GM19025 (cell line): ENCODE measurements at regions not wholly inside any gene's neighbourhood (a gene's known extent, or its start where the extent isn't known, plus 50 kb on each side); places are given as distances from the start of the nearest gene placed in this dataset.
"Not testable (repeated sequence)": the region's sequence is repeated elsewhere in the genome, so short reads cannot be mapped to it uniquely, and the experiment has no call there.

ENCODE experiments used
- ATAC-seq: cut with Tn5 transposase; IDR thresholded peaks from one replicate; pipeline ENCODE4 v1.9.1; 2021; ENCODE audit warnings: mild to moderate bottlenecking, low read depth, moderate library complexity; ENCODE audit not compliant: unreplicated experiment

DNA sequence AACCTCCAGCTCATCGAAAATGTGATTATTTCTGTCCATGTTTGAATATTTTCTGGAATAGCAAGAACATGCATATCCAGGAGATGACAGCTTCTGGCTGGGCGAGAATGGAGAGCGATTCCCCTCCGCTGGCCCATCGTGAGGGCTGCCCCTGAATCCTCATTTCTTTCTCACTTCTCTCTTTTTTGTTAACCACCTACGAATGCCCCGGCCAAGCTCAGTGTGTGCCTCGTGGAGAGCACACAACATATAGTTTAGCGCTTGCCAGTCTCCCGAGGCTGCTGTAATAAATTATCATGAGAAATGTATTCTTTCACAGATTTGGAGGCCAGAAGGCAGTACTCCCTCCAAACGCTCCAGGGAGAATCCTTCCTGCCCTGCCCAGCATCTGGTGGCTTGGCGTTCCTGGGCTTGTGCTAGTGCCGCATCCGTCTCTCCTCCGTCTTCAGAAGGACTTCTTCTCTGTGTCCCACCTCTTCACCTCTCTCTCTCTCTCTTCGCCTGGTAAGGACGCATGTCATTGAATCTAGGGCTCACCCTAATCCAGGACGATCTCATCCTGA is 1306.0 kb downstream of the TBC1D22A start:
- ATAC-seq, result no peak

DNA sequence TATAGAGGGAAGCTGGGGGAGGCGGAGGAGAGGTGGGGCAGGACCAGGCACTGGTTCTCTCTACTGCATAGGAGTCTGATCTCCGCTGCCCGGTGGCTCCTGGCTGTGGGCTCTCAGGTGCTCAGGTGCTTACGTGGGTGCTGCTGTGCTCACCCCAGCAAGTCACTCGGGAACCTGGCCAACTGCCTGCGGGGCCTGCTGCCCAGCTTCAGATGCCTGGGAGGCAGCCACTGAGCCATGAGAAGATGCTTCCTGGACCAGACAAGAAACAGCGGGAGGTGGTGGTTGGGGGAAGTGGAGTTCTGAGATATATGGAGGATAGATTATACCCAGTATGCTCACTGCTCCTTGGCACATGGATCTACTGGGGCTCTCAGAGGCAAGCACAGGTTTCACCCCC is 1303.4 kb downstream of the TBC1D22A start:
- ATAC-seq, result no peak

DNA sequence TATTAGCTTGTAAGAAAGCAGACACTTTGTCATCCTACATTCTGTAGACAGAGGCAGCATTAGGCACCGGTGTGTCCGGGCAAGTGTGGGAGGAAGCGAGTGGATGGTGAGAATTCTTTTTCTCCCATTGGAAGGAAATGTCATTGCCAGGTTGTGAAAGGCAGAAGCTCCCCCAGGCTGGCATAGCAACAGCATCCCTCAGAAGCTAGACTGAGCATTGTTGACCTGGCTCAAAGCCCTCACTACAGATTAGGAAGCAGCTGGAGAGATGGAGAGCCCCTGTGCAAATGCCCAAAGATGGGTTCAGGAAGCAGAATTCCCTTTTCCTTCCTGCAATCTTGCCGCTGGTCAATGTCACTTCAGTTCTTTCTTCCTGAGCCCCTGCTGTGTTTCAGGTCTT is 1299.3 kb downstream of the TBC1D22A start:
- ATAC-seq, result no peak

DNA sequence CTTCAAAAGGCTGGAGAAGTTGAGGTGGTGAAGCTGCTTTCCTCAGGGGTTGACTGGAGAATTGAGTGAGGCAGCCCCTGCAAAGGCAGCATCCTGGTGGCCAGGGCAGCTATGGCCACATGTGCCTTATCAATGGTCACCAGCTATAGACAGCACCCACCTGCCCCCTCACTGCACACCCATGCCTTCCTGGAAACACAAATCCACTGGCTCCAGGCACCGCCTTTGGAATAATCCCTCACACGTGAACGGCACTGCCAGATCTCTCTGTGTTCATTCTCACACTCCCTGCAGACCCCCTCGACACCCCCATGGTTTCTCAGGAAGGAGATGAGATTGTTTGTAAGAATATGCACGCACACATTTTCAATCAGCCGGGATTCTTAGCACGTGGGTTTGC is 1297.8 kb downstream of the TBC1D22A start:
- ATAC-seq, result no peak

DNA sequence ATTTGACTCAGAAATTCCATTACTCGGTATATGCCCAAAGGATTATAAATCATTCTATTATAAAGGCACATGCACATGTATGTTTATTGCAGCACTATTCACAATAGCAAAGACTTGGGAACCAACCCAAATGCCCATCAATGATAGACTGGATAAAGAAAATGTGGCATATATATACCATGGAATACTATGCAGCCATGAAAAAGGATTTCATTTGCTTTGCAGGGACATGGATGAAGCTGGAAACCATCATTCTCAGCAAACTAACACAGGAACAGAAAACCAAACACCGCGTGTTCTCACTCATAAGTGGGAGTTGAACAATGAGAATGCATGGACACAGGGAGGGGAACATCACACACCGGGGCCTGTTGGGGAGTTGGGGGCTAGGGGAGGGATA is 1297.1 kb downstream of the TBC1D22A start:
- ATAC-seq, result not testable (repeated sequence)

DNA sequence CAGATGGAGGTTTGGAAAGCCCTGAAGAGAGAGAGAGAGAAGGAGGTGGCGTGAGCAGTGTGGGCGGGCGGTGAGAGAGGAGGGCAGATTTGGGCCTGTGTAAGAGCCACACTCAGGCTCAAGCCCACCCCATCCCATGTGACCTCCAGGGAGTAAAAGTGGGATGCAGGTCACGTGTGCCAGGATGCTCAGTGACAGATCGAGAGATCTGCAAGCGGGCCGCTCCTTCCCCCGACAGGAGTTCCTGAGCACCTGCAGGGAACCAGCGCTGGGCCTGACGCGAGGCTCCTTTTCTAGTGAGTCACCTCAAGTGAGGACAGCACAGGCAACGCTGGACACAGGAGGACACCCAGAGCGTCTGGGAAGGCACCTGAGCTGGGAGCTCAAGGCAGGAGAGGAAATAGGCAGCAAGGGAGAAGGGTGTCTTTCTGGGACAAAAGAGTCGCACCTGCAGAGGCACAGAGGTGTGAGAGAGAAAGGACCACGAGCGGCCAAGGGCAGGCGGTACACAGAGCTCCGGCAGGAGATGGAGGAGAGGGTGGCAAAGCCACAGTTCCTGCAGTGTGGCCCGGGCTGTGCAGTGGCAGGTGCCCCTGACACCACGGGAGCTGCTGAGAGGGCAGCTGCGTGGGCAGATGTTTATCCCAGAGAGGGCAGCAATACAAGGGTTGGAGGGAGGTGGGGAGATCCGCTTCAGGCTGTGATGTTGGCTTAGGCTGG is 1294.8 kb downstream of the TBC1D22A start:
- no peak for ATAC-seq

DNA sequence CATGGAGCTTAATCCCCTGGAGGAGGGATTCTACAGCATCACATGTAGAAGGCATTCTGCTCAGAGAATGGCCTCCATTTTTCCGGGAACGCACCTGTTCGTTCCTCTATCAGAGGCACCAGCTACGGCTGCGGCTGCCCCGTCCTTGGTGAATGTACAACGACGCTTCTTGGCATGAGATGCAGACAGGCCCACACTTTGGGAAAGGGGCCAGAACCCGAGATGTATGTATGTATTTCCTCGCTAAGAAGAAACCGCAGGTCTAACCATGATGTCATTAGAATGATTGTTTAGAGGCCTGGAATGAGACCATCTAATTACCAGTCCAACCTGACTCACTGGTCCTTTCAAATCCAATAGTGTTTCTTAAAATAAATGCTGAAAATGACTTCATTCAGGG is 1293.4 kb downstream of the TBC1D22A start:
- ATAC-seq, result no peak

DNA sequence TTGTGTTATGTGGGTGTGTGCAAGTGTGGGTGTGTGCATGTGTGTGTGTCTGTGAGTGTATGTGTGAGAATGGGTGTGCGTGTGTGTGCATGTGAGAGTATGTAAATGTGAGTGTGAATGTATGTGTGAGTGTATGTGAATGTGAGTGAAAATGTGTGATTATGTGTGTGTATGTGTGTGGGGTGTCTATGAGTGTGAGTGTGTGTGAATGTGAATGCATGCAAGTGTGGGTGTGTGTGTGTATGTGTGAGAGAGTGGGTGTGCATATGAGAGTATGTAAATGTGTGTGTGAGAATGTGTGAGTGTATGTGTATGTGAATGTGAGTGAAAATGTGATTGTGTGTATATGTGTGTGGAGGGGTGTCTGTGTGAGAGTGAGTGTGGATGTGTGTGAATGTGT is 1292.7 kb downstream of the TBC1D22A start:
- ATAC-seq, result no peak

DNA sequence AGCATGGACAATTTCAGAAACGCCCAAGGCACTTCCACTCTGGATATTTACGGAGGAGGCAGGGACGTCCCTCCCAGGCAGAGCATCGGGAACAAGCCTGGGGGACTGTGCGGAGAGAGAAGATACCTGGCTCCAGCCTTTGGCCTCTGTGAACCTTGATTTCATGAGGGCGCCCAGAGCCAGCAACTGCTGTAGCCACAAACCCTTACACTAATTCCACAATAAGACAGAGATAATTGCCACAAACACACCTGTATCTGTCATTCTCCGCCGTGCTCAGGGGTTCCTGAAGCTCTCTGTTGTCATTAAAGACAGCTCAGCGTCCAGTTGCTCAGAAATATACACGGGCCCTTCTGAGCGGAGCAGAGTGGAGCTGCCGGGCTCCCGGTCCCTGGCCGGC is 1292.1 kb downstream of the TBC1D22A start:
- ATAC-seq, result no peak

DNA sequence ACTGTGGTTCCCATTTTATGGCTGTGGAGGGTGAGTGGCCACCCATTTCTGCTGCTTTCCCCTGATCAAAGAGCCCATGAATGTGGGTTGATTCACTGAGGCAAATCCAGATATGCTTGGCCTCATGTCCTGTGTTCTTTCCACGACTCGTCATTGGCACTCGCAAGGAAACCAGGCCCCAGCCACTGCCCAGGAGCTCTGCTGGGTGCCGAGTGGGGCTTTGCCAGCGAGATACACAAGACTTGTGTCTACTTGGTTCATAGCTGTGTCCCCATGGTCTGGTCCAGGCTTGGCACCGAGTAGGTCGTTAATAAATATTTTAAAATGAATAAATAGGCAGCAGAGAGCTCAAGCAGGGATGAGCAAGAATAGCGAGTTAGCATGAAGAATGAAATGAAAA is 1291.5 kb downstream of the TBC1D22A start:
- ATAC-seq, result no peak

DNA sequence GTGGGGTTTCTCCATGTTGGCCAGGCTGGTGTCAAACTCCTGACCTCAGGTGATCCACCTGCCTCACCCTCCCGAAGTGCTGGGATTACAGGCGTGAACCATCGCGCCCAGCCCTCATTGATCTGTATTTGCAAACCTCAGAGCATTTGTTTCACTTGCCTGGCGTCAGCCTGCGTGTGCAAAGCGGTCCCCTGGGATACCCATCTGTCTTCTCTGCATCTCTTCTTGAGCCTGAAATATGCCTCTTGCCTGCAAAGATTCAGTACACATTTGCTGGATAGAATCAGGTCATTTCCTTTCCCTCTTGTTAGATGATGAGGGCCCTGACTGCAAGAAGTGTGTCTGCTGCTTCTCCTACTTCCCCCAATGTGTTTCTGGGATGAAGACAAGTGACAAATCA is 1291.0 kb downstream of the TBC1D22A start:
- no peak for ATAC-seq

DNA sequence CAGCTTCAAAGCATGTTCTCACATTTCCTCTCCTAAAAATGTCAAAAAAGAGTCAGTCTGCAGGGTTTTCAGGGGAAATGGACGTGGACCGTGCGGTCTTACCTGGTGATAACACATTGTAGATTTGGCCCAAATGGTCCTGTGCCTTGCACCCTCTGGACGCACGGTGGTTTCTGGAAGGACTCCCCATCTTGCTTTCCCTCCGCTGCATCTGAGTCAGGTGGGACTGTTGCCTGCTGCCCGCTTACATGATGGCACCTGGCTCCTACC is 1290.1 kb downstream of the TBC1D22A start:
- ATAC-seq, result no peak

DNA sequence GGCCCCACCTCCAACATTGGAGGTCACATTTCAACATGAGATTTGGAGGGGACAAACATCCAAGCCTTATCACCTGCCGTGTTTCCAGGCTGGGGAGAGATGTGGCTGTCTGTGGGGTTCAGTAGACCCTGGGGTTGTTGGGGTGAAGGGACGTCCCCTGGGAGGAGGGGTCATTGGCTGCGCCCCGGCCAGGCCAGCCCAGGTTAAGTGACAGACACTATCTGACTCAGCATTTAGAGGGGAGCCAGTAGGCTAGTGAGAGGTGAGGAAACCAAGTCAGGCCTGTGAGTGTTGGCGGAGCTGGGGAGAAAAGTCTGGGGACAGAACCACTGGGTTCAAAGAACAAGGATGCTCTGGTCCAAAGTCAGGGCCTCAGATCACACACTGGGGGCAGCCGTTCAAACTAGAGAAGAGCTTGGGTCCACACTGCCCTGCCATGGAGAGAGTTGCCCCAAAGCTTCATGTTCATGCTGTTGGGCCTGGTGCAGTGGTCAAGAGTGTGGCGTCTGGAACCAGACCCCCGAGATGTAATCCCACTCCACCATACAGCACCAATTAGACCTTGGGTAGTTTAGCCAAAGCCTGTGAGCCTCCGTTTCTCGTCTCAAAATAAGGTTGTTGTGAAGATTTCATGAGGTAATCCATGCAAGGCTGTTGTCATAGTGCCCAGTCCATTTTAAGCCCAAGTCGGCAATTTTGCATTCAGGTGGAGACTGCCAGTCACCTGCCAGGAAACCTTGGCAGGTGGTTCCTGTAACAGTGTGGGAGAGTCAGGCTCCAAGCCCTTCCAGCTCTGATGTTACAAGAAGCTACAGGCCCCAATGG is 1289.6 kb downstream of the TBC1D22A start:
- no peak for ATAC-seq

DNA sequence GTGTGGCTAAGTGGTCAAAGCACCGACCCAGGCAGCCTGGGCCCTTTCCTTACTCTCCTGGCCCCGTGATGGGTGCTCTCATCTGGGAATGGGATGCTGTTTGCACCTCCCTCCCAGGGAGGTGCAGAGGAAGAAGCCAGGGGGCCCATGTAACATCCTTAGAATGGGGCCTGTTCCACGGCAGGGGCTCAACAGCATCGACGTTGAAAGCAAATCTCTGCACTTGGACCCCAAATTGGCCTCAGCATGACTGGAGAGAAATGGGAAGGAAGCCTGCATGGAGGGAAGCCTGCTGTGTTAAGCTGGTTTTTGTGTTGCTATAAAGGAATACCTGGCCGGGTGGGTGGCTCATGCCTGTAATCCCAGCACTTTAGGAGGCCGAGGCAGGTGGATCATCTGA is 1288.4 kb downstream of the TBC1D22A start:
- ATAC-seq, result no peak

DNA sequence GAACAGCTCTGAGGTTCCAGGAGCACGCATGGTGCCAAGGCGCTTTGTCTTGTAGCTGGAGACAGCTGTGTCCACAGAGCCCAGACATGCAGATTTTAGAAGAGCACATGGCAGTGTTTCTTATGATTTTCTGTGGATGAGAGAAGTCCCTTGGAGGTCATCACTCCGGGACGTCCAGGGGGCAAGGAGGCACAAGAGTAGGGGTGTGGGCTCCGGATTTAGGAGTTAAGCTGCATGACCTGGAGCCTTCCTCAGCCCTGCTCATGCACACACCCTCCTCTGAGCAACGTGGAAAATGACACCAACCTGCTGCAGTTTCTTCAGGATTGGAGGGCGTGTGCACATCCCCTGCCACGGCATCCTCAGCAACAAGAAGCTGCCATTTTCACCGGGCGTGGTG is 1286.7 kb downstream of the TBC1D22A start:
- no peak for ATAC-seq

DNA sequence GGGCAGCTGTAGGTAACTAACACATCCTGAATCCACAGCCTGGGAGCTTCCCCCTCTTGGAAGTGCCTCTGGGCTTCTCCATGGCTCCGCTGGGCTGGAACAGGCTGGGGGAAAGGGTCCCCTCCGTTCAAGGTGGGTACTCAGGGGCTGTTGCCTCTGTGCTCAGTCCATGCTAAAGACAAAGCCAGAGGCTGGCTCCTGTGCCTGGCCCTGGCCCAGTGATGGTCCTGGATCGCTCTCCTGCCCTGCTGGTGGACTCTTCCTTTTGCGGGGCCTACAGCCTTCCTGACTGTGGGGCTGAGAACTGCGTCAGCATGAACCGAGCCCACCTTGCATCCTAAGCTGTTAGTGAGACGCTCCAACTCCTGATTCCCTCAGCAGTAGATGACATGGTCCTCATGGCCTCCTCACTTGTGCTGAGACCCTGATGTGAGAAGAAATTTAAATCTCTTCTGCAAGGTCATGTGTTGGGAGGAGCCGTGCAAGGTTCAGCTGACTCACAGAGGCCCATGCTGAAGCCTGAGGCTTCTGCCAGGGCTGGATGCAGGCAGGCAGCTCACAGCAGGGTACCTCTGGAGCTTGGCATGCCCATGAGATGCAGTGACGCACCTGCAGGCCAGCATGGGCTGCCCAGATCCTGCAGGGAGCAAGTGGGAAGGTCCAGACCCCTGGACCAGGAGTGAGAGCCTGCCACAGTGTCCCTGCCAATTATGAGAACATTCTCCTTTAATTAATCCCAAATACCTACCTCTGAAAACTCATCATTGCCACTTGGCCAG is 1285.5 kb downstream of the TBC1D22A start:
- no peak for ATAC-seq

DNA sequence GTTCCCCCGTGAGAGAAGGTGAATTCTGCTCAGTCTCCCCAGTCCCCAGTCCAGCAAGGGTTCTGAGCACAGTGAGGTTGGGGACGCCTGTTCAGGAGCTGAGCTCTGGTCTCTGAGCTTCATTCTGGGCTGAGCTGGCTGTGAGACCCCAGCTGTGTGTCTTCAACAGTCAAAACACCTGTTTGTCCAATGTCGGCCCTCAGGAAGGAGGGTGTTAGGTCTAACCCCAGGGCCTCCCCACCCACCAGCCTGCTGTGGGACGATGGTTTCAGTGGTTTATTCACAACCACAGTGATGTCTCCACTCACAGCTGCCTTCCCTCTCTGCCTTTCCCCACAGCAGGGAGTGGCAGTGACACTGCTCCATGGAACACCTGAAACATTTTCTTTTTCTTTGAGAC is 1282.9 kb downstream of the TBC1D22A start:
- ATAC-seq, result no peak

DNA sequence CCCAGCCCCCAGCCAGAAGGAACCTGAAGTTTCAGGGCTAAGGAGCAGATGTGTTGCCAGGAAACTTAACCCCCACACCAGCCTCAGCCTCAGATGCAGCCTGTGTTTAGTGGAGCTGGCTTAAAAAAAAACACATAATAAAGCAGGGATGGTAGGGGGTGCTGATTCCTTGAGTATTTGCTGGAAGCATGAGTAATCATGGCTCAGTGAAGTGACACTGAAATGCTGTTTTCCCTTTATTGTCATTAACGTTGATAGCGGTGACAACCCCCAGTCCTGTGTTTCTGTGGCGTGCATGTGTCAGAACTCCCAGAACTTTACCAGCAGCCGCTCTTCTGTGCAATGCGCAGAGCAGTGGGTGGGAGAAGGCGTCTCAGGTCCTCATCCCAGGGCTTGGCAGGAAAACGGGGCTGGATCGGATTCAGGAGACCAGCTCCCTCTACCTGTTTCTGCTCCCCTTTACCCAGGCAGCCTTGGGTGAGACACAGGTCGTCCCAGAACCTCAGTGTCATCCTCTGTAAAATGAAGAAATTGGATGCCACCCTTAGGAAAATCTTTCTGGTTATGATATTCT is 1282.1 kb downstream of the TBC1D22A start:
- ATAC-seq, result no peak

DNA sequence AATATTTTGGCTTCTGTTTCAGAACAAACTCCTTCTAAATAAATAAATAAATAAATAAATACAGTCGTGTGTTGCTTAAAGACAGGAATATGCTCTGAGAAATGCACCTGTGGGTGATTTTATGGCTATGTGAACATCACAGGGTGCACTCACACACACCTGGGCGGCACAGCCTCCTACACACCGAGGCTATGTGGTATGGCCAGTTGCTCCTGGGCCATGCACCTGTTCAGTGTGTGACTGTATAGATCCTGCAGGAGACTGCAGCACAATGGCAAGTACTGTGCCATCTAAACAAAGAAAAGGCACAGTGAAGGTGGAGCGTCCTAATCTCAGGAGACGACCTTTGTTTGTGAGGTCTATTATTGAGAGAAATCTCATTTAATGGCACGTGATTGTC is 1281.1 kb downstream of the TBC1D22A start:
- no peak for ATAC-seq

DNA sequence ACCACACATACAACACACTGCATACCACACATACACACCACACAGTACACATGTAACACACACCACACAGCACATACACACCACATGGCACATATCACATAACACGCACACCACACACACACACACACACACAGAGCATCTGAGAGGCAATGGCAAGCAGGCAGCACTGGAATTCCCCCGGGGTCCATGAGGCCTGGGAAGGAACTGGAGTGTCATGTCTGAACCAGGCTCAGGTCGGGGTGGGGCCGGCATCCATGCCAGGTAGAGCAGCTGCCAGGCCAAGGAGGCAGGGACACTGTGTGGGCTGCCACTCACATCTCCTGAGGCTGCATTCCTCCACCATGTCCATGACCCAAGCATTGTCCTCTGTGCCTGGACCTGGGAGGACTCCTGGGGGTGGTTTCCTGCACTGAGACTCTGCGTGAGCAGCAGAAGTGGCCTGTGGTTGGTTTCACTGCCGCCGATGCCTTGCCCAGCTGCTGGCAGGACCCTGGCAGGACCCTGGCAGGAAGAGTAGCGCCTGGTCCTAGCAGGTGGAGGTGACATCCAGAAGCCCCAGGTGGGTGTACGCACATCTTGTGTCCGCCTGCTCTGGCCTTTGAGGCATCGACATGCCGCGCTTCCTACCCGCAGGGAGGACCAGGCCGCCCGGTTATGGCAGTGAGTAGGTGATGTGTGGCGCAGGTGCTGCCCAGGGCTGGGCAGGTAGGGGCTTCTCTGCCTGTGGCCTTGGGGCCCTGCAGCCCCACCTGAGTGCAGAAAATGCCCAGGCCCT is 1280.4 kb downstream of the TBC1D22A start:
- ATAC-seq, result no peak
